WI38 (cell line): ENCODE measurements at regions not wholly inside any gene's neighbourhood (a gene's known extent, or its start where the extent isn't known, plus 50 kb on each side); places are given as distances from the start of the nearest gene placed in this dataset.

Experiments used
- H3K4me3 ChIP-seq: 2 replicates; pipeline ENCODE4 v1.5.1; 2011; ENCODE audit warnings: low read depth, mild to moderate bottlenecking, control low read depth, low read length
- CTCF ChIP-seq: IDR thresholded peaks from 2 replicates; pipeline ENCODE4 v1.5.1; 2012; ENCODE audit warnings: low read depth, mild to moderate bottlenecking, control low read depth, low read length

- TF ChIP-seq CTCF: no peak
- no peak overlapping the region for H3K4me3 ChIP-seq
These were observed 325.8 kb upstream of the IGF1R start for GRCh38 chr15:98322581-98322980.

- no peak for TF ChIP-seq CTCF
- H3K4me3 ChIP-seq: no peak overlapping the region
These were observed 323.9 kb upstream of the IGF1R start for GRCh38 chr15:98324341-98324970.

- TF ChIP-seq CTCF: no peak
These were observed 321.5 kb upstream of the IGF1R start for GRCh38 chr15:98326804-98327203.

GRCh38 chr15:98330258-98330657, 318.1 kb upstream of the IGF1R start:
- H3K4me3 ChIP-seq: no peak overlapping the region
- no peak for TF ChIP-seq CTCF

More at GRCh38 chr15:98326804-98327203, 321.5 kb upstream of the IGF1R start:
- H3K4me3 ChIP-seq: no peak overlapping the region

GRCh38 chr15:98330692-98331435, 317.5 kb upstream of the IGF1R start:
- TF ChIP-seq CTCF: no peak
- no peak overlapping the region for H3K4me3 ChIP-seq

GRCh38 chr15:98331676-98332075, 316.7 kb upstream of the IGF1R start:
- H3K4me3 ChIP-seq: no peak overlapping the region
- TF ChIP-seq CTCF: no peak

- no peak for TF ChIP-seq CTCF
- no peak overlapping the region for H3K4me3 ChIP-seq
These were observed 315.1 kb upstream of the IGF1R start for GRCh38 chr15:98333251-98333650.
